Activated CD4-positive, alpha-beta T cell treated with anti-CD3 and anti-CD28 coated beads, Interleukin-2, Interleukin-6, amounts not matched to agents 100 ng/mL and 50 ng/mL, durations not matched to agents 16 hours and 8 hours (primary cell): ENCODE measurements at regions not wholly inside any gene's neighbourhood (a gene's known extent, or its start where the extent isn't known, plus 50 kb on each side); places are given as distances from the start of the nearest gene placed in this dataset.

Experiments used
- DNase-seq: peaks from one replicate; pipeline ENCODE4 v3.0.0-alpha.2; 2020

DNA sequence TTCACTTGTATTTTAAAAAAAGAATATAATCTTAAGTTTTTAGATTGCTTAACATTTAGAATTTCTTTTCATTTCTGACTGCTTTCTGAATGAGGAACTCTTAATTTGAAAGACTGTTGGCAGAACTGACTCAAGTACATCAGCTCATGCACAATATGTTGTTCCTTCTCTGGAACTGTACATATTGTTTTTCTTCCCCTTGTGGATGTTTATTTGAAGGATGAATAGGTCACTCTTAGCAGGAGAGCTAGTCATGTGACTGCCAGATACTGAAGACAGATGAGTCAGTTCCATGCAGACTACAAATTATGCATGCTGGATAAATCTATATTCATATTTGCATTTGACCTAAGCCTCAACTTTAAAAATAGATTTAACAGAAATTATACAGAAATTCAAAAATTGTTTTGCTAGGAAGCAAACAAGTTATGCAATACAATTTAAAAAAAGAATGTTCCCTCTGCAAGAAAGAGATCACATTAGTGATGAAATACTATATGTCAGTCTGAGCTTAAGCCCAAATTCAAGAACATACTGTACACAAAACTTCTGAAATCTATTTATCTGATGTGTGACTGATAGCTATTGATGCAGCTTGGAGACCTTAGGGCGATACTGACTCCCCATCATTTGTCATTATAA lies 1274.9 kb upstream of the GJE1 start:
- no peak for DNase-seq

DNA sequence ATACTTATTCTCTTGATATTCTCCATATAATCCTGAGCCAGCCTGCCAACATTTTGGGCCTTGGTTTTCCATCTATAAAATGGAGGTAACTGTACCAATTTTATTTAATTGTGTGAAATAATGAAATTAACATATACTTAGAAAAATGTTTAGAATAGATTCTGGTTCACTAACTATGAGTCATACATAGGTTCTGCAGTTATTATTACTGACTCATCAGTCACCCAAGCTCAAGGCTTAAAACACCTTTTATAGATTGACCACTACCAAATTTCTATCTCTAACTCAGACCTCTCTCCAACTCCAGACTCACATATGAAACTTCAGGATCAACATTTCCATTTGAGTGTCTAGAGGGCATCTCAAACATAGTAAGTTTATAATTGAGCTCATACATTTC lies 1277.2 kb upstream of the GJE1 start:
- DNase-seq: no peak

DNA sequence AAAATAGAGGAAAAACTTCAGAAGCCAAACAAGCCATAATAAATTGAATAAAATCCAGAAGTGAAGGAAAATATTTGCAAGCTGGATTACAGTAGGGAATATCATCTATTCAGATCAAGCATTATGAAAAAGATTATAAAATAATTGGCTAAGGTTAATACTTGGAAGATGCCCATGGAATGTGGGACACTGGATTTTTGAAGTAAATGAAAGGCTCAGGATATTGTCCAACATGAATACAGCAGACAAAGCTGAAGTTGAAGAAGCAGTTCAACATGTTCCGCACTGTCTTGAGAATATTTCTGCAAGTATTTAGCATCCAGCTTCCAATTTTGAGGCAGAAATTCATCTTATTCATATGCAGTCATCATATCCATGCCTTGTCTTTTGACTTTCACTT lies 1278.4 kb upstream of the GJE1 start:
- no peak for DNase-seq

DNA sequence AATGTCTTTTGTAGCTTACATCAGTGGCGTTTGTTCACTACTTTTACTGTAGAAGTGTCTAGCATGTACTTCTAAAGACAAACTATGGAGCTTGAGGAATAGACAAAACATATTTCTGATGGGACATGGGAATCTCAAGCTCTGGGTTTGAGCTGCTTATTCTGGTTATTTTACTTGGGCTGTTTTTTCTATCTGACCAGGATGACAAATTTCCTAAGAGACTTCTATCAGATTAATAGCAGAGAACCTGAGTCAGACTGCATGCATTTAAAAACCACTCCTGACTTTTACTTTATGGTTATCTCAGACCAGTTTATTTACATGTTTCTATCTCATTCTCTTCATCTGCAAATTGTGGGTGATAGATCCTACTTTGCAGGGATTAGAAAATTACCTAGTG lies 1282.3 kb upstream of the GJE1 start:
- no peak for DNase-seq

DNA sequence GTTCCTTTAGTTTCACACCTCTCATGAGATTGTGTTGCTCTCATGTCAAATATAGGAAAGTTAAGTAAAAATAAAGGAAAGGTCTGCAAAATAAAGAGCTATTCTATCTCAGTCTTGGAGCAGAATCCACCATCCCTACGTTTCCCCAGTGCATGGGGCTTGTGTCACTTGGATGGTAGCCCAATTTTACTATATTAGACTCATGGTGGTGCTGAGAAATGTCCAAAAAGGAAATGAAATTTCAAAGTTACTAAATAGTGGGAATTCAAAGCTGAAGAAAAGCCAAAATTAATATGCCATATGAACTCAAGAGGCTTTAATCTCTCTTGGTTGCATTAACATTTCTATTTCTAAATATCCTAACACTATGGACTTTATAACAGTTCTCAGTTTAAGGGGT lies 1283.3 kb upstream of the GJE1 start:
- no peak for DNase-seq

DNA sequence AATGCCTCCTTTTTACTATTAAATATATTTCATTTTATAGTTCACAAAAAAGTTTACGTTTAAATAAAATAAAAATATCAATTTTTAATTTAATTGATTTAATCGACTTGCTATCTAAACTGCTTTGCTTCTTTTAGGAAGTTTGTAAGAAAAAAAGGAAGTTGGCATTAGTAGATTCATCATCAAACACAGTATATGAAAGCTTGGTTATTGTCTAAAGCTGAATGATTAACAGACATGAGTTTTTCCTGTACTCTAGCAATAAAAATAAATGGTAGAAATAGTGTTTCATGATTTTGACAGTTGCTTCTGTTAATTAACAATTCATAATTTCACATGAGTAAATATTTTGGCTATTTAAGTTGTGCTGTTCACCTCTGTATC lies 1285.5 kb upstream of the GJE1 start:
- no peak for DNase-seq

DNA sequence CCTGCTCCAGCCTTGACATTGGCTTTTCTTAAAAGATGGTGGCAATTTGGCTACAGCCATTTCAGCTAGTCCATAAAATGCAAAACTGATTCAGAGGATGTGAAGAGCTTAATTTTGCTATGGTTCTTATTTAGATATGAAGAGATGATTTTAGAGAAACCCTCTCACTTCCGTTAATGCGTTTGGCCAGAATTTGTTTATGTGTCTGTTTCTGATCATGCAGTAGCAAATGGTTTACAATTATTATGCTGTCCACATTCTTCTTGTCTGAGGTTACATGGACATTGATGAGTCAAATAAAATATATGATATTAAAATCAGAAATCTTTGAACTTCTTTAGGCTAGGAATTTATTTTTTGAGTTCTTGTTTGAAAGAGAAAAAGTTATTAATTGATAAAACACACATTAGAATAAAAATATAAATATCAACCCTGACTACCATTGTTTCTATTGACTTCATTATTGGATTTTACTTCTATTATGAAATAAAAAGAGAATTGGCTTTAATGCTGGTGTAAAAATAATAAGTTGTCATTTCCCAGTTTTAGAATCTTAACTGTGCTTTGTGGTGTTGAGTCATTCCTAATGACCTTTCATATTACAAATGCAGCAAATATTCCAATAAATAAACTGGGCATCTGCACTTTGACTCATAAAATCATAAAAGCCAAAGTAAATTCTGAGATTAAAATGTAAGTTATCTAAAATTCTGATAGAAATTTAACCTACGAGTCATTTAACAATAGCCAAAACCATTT lies 1286.0 kb upstream of the GJE1 start:
- no peak for DNase-seq

DNA sequence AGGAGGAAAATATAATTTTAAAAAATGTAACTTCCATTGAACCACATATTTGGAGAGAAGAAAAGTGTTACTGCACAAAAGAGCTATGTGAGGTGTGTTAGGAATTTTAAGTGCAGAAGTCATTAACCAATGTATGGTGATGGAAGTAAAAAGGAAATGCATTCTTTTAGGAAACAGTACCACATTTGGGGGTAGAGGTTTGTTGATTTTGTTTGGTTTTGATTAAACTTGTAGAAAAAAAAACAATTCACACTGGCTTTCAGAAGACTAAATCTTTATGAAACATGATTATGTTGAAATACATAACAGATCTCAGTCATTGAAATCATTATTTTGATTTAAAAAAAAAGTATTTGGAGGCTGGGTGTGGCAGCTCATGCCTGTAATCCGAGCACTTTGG lies 1287.0 kb upstream of the GJE1 start:
- DNase-seq: no peak

DNA sequence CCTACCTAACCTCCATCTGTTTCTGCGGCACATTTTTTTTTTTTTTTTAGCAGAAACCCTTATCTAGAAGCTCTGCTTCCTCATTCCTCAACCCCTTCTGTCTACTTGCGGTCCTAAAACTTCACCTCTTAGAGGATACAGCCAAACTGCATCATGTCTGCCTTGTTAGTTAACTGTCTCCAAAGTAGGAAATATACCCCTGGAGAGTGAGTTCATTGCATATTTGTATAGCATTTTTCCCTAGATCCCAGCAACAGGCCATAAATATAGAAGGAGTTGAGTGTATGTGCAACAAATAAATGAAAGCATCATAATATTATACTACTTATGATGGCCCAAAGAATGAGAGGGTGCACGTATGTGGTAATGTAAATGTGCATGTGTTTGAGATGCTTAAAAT lies 1288.6 kb upstream of the GJE1 start:
- DNase-seq: no peak

DNA sequence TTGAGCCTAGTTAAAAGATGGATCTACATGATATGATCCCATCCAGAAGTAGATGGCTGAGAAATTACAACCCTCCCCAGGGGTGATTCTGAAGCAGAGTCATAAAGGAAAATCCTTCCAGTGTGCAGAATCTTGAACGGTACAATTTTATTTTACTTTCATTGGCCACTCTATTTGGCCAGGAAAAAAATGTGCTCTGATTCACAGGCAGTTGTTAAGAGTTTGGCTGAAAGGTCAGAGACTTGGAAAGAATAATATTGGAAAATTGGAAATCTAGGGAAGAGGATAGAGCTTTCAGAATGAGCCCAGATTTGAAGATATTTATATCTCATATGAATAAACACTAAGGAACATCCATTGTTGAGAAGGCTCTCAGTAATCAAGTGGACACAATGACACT lies 1299.3 kb upstream of the GJE1 start:
- DNase-seq: no peak

DNA sequence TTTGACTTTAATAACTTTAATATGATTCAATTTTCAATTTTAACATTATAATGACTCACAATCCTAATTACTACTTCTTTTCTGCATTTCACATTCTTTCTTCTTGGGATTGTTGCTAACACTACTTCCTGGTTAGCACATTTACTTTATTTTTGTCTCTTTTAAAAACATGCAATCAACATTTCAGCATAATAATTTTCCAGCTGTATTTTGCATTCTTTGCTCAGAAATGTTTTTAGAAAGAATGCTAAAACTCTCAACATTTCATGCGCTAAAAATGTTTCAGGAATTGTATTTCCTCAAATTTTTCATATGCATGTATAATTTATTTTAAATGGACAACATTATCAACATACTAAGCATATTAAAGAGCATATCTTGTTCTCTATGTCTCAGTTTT lies 1302.1 kb upstream of the GJE1 start:
- no peak for DNase-seq

DNA sequence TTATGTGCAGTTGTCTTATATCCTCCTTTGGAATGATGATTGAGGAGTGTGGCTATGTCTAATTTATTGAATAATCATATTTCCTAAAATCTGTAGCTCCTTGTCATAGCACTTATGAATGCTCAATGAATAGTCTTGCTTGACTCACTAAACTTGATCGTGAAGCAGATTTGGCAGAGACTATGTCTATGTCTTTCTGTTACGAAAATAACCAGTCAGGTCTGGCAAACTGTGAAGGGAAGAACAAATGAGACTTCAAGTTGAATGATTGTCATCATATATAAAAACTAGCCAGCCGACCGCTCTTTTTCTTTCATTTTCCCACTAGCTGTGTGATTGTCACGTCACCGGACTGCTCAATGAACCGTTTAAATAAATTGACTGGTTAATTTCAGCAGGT lies 1303.9 kb upstream of the GJE1 start:
- DNase-seq: no peak

DNA sequence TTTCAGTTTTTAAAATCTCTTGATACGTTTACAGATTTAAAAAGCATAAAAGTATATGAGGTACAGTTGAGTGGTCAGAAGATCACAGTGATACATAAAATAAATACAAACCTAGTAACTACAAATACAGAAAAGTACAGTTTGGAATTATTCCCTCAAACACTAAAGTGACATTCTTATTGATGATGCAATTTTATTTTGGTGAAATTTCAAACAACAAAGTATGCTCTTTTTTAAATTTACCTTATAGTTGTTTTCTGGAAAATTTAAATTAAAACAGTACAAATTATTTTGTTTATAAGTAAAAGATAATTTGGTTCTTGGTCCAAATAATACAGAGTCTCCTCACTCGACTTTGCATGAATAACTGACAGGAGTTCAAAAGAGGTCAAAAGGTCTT lies 1305.1 kb upstream of the GJE1 start:
- DNase-seq: no peak

DNA sequence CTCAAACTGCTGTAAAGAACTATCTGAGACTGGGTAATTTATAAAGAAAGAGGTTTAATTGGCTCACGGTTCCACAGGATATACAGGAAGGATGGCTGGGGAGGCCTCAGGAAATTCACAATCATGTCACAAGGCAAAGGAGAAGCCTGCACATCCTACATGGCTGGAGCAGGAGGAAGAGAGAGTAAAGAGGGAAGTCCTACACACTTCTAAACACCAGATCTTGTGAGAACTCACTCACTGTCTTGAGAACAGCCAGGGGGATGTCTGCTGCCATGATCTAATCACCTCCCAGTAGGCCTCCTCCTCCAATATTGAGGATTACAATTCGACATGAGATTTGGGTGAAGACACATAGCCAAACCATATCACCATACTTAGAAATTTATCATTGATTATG lies 1307.0 kb upstream of the GJE1 start:
- no peak for DNase-seq

DNA sequence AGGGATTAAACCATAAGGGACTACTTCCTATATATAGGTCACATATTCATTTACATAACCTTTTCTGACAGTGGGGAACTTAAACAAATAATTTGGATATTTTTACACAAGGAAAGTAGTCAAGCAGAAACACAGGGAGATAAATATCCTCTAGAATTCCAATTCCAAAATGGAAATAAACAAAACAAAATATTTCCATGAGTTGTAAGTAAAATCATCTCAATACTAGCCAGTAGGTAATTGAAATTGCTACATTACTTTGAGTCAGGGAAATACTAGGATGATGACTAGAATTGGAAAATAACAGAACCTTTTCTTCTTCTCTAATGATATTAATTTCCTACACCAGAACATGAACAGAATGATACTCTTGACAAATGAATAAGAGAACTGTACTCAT lies 1308.1 kb upstream of the GJE1 start:
- DNase-seq: no peak

DNA sequence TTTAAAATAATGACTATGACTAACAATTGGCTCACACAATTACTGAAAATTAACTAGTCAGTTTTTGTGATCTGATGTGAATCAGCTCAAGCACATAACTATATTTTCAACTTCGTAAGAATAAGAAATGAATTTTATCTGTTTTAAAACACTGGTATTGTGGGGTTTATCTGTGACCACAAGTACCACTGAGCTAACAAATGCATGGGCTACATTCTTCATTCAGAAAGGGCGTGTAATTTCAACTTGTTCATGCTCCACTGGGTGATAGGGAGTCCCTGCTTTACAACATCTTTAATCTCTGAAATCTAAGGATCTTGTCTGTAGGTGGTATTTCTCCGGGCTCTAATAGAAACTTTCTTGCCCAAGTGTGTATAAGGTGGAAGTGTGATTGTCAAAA lies 1311.5 kb upstream of the GJE1 start:
- no peak for DNase-seq

DNA sequence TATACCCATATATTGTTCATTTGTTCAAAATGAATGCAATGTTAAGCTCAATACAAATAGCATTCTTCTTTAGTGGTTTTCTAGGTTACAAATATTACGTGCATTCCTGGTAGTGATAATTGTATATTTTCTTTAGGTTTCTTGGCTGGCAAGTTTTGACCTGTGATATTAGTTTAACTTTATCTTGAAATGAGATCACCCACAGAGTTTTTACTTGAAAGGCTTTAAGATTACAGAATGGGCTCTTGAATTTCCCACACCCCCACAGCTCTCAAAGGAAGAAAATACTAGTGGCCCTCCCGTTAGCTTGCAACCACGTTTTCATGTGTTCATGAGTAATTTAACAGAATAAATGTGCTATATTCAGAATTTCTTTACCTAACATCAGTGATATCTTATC lies 1315.5 kb upstream of the GJE1 start:
- DNase-seq: no peak

DNA sequence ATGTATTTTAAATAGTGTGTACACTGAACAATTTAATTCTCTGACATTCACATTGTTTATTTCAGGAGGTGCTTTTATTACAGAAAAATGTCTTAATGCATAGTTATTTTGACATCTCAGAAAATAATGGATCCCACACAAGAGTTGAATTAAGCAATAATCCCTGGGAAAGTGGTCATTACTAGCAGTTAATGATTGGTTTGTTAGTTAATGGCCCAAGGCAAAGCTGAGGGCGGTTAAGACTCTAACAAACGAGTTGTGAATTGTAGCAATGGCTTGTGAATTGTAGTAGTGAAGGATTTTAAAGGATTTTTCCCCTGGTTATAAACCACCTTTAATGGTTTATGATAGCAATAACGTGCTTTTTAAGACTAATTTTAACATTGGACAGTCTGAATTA lies 1316.0 kb upstream of the GJE1 start:
- no peak for DNase-seq

DNA sequence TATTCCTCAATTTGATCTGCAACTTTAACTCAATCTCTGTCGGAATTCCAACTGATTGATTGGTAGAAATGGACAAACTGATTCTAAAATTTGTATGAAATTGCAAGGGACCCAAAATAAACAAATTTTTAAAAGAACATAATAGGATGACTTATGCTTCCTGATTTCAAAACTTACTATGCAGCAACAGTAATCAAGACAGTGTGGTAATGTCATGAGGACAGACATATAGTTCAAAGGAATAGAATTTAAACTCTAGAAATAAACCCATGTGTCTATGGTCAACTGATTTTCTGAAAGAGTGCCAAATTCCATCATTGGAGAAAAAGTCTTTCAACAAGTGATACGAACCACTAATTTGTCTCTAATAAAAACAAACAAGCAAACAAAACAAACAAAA lies 1320.1 kb upstream of the GJE1 start:
- DNase-seq: no peak

DNA sequence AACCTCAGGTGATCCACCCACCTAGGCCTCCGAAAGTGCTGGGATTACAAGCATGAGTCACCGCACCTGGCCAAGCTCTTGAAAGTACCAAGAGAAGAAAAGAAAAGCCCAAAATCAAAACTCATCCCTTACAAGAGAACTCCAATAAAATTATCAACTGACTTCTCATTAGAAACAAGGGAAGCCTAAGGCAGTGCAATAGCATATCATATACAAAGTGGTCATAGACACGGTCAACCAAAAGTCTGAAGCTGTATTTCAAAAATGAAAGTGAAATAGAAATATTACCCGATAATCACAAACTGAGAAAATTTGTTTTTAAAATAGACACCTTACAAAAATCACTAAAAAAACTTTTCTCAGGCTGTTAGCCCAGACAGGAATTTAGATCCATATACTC lies 1321.1 kb upstream of the GJE1 start:
- DNase-seq: no peak

DNA sequence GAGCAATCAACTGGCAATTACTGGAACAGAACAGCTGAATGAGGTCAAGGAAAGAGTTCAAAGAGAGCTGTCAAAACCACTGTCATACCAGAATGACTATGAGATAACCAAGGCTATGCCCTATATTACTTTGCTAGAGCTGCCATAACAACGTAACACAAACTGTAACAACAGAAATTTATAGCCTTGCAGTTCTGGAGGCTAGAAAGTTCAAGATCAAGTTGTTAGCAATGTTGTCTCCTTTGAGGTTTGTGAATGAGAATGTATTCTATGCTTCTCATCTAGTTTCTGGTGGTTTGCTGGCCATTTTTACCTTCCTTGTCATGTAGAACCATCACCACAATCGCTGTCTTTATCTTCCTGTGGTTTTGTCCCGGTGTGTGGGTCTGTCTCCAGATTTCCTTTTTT lies 1323.0 kb upstream of the GJE1 start:
- peak; percentile 79 for DNase-seq

DNA sequence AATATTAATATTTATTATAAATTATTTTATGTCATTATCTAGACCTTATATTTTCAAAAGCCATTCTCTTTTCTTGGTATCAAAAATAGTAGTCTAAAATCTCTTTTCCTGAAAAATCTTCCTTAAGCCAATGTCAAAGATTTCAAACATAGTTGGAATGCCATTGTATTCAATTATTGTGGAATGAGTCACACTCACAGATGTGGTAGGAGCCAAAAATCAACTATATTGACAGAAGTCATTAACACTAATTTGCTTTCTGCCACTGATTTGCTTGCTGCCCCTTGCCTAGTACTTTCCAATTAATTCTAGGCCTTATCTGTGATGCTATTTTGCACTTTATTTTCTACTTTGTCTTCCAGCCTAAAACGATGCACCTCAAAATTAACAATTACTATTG lies 1326.3 kb upstream of the GJE1 start:
- DNase-seq: no peak

DNA sequence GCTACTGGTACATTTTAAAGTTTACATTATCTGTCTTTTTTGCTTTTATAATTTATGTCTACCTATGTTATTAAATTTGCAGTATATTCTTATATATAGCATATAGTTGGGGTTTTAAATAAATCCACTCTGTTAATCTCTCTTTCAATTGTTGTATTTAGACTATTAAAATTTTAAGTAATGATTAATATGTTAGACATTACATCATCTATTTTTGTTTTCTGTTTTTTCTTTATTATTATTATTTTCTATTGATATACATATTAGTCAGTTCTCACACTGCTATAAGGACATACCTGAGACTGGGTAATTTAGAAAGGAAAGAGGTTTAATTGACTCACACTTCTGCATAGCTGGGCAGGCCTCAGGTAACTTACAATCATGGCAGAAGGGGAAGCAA lies 1338.2 kb upstream of the GJE1 start:
- DNase-seq: no peak

DNA sequence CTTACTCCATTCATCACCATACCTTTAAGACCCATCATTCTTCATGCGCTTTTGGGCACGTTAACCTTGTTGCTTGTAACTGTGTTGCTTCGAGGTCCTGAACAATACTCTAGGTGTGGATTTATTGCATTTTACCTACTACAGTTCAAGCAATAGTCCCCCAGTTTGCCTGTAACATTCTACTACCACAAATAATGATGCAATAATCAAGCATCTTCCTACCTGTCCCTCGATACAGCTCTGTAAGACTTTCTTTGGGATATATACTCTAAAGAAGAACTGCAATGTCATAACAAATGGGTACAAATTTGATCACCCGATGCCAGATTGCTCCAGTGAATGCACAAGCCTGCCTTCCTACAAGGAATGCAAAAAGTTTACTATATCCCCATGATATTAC lies 1342.6 kb upstream of the GJE1 start:
- DNase-seq: no peak

DNA sequence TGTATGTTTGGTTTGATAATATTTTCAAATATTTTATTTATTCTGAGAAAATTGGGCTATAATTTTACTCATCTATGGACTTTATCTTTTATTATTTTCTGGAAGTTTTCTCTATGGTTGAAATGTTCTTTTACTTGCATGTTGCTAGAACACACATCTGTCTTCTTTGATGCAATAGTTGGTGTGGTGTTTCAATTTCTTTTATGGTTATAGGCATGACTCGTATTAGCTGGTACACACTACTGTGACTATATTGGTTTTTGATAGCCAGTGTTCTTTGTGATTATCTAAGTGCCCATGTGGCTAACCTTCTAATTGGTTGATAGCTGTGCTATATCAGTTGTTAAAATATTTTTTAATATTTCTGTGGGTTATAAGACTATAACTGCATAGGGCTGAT lies 1343.3 kb upstream of the GJE1 start:
- no peak for DNase-seq
